Body of pancreas (tissue), 4 donors: ENCODE measurements at regions not wholly inside any gene's neighbourhood (a gene's known extent, or its start where the extent isn't known, plus 50 kb on each side); places are given as distances from the start of the nearest gene placed in this dataset.

ENCODE experiments used
- ATAC-seq: fragments of 150-250 bp; one replicate; pipeline ENCODE4 v1.9.1; 2016
- DNase-seq, 4 donors: peaks; one replicate each; pipeline ENCODE4 v3.0.0-alpha.2; 2019
- H3K27ac ChIP-seq, 4 donors: fragments of 200-600 bp; sonication (generic); 1 replicate in 3 of 4; 2 replicates in 1 of 4; pipeline versions ENCODE4 v1.5.1 to v1.6.1; 2016 to 2019; ENCODE audit warnings: mild to moderate bottlenecking in 1 of 4, mixed read lengths in 1 of 4, moderate library complexity in 1 of 4
- H3K27me3 ChIP-seq, 2 donors: fragments of 200-600 bp; sonication (generic); one replicate each; pipeline ENCODE4 v1.6.0; 2016; ENCODE audit warnings: mild to moderate bottlenecking in 1 of 2
- H3K36me3 ChIP-seq, 2 donors: fragments of 200-600 bp; sonication (generic); replicated peaks in 1 of 2; 2 replicates each; pipeline ENCODE4 v1.5.1; 2016; ENCODE audit warnings: low read depth in 2 of 2; ENCODE audit not compliant: insufficient read depth in 1 of 2
- H3K4me1 ChIP-seq: fragments of 200-600 bp; sonication (generic); one replicate; pipeline ENCODE4 v1.6.0; 2016
- H3K4me3 ChIP-seq, 2 donors: fragments of 200-600 bp; sonication (generic); 1 replicate in 1 of 2; 2 replicates in 1 of 2; pipeline ENCODE4 v1.5.1; 2016 to 2019
- H3K9me3 ChIP-seq, 3 donors: fragments of 200-600 bp; sonication (generic); 1 replicate in 2 of 3; 2 replicates in 1 of 3; pipeline ENCODE4 v1.5.1; 2016
- CTCF ChIP-seq, 7 experiments: fragments of 450-650 bp in 4 of 7; fragments of 200-600 bp in 3 of 7; sonication (generic) in 3 of 7; IDR thresholded peaks; one replicate each; pipeline ENCODE4 v1.5.1; 2016 to 2019; ENCODE audit warnings: antibody characterized with exemption in 7 of 7
- POLR2A ChIP-seq, 3 donors: fragments of 450-650 bp; IDR thresholded peaks; one replicate each; pipeline ENCODE4 v1.6.1; 2016; ENCODE audit warnings: antibody characterized with exemption in 3 of 3, mild to moderate bottlenecking in 2 of 3
- WGBS, 2 donors: methylation state at CpG; one replicate each; pipeline ENCODE4 v1.1.5; 2017; 5-methylcytosine and 5-hydroxymethylcytosine counted together
- intact Hi-C: fragments of 100-400 bp; cut with DNase I; formaldehyde crosslinking; loops from one replicate; pipeline ENCODE4 v1.15.1; 2023

GRCh38 chr3:110783541-110783940 lies 288.1 kb upstream of the NECTIN3 start:
- Histone ChIP-seq H3K4me1 (no peaks in the 10 kb centered on the region), H3K9me3 (no peaks in the 10 kb centered on the region), H3K27ac (no peak overlapping the region), H3K4me3 (no peak overlapping the region), H3K27me3 (no peaks in the 10 kb centered on the region), H3K36me3 (no peaks in the 10 kb centered on the region)
- DNase-seq: no peak
- intact Hi-C loops: no loop called here
- no peak for ATAC-seq
- 74 to 87% methylated on average over 3 of the region's 3 CpGs for whole genome bisulfite sequencing, 2 donors
- TF ChIP-seq CTCF (IDR thresholded peaks at IDR 0.05): no peak
- no peak for TF ChIP-seq POLR2A (IDR thresholded peaks at IDR 0.05)

GRCh38 chr3:110788794-110789193 lies 282.8 kb upstream of the NECTIN3 start:
- ATAC-seq: no peak
- Histone ChIP-seq H3K27ac (no peak overlapping the region), H3K36me3 (no peaks in the 10 kb centered on the region), H3K27me3 (no peaks in the 10 kb centered on the region), H3K4me1 (no peaks in the 10 kb centered on the region), H3K9me3 (no peaks in the 10 kb centered on the region), H3K4me3 (no peak overlapping the region)
- WGBS, 2 donors: 88 to 95% methylated on average over 1 of the region's 1 CpG
- DNase-seq: no peak
- intact Hi-C loops: no loop called here
- TF ChIP-seq POLR2A (IDR thresholded peaks at IDR 0.05): no peak
- no peak for TF ChIP-seq CTCF (IDR thresholded peaks at IDR 0.05)

- 90 to 94% methylated on average over 2 of the region's 2 CpGs for whole genome bisulfite sequencing, 2 donors
- Histone ChIP-seq H3K4me3 (no peak overlapping the region), H3K27me3 (no peaks in the 10 kb centered on the region), H3K27ac (no peak overlapping the region), H3K36me3 (no peaks in the 10 kb centered on the region), H3K9me3 (no peaks in the 10 kb centered on the region), H3K4me1 (no peaks in the 10 kb centered on the region)
- TF ChIP-seq POLR2A (IDR thresholded peaks at IDR 0.05): no peak
- DNase-seq (no peak), ATAC-seq (no peak)
- intact Hi-C loops: no loop called here
These were observed 282.3 kb upstream of the NECTIN3 start for GRCh38 chr3:110789315-110789714.

- no peaks in the 10 kb centered on the region for H3K4me1 ChIP-seq
- no peaks in the 10 kb centered on the region for H3K27me3 ChIP-seq
- H3K9me3 ChIP-seq: no peaks in the 10 kb centered on the region
- ATAC-seq: no peak
- H3K27ac ChIP-seq: no peak overlapping the region
- no peak for DNase-seq
- WGBS, 2 donors: 88 to 93% methylated on average over 2 of the region's 2 CpGs
- no peak overlapping the region for H3K4me3 ChIP-seq
- intact Hi-C loops: no loop called here
- no peak for TF ChIP-seq POLR2A (IDR thresholded peaks at IDR 0.05)
- TF ChIP-seq CTCF (IDR thresholded peaks at IDR 0.05): no peak
- no peaks in the 10 kb centered on the region for H3K36me3 ChIP-seq
These were observed 281.0 kb upstream of the NECTIN3 start for GRCh38 chr3:110790631-110791030.

- H3K4me1 ChIP-seq: no peaks in the 10 kb centered on the region
- 79 to 84% methylated on average over 2 of the region's 2 CpGs for WGBS, 2 donors
- no peaks in the 10 kb centered on the region for H3K36me3 ChIP-seq
- no peaks in the 10 kb centered on the region for H3K27me3 ChIP-seq
- H3K27ac ChIP-seq: no peak overlapping the region
- H3K4me3 ChIP-seq: no peak overlapping the region
- no peak for DNase-seq
- H3K9me3 ChIP-seq: no peaks in the 10 kb centered on the region
- TF ChIP-seq CTCF (IDR thresholded peaks at IDR 0.05): no peak
- no peak for ATAC-seq
- intact Hi-C loops: no loop called here
These were observed 279.5 kb upstream of the NECTIN3 start for GRCh38 chr3:110791995-110792686.
